IMR-90 (cell line): ENCODE measurements at regions not wholly inside any gene's neighbourhood (a gene's known extent, or its start where the extent isn't known, plus 50 kb on each side); places are given as distances from the start of the nearest gene placed in this dataset.

Experiments used
- BHLHE40 ChIP-seq: fragments of 150-350 bp; IDR thresholded peaks from 2 replicates; pipeline ENCODE4 v1.6.1; 2016; ENCODE audit warnings: mild to moderate bottlenecking, low read depth, low read length
- CEBPB ChIP-seq: IDR thresholded peaks from 2 replicates; pipeline ENCODE4 v1.6.1; 2012; ENCODE audit warnings: low read depth, low read length, improper control_type of control experiment
- FOS ChIP-seq: fragments of 150-350 bp; IDR thresholded peaks from 2 replicates; pipeline ENCODE4 v1.6.1; 2016; ENCODE audit warnings: low read depth, low read length
- MXI1 ChIP-seq: IDR thresholded peaks from 2 replicates; pipeline ENCODE4 v1.6.1; 2012; ENCODE audit warnings: low read depth, mild to moderate bottlenecking, low read length, moderate library complexity, borderline replicate concordance
- NFE2L2 ChIP-seq: fragments of 150-350 bp; IDR thresholded peaks from 2 replicates; pipeline ENCODE4 v1.6.1; 2016; ENCODE audit warnings: low read depth, mild to moderate bottlenecking, low read length
- POLR2A ChIP-seq: IDR thresholded peaks from 2 replicates; pipeline ENCODE4 v1.6.1; 2012; ENCODE audit warnings: mild to moderate bottlenecking, low read depth, low read length
- RAD21 ChIP-seq: IDR thresholded peaks from 2 replicates; pipeline ENCODE4 v1.6.1; 2012; ENCODE audit warnings: low read length, improper control_type of control experiment
- RFX5 ChIP-seq: IDR thresholded peaks from 2 replicates; pipeline ENCODE4 v1.8.0; 2012; ENCODE audit warnings: low read depth, mild to moderate bottlenecking, low read length, moderate library complexity
- TF ChIP-seq, protein P1 (sequence below): conservative IDR thresholded peaks from 2 replicates; pipeline ENCODE4 v1.5.1; 2012; ENCODE audit warnings: mild to moderate bottlenecking, low read depth, low read length, improper control_type of control experiment
- TF ChIP-seq, protein P2 (sequence below): fragments of 150-350 bp; IDR thresholded peaks from 2 replicates; pipeline ENCODE4 v1.6.1; 2017; ENCODE audit warnings: mild to moderate bottlenecking, antibody characterized with exemption, low read length, low read depth
- TF ChIP-seq, protein P3 (sequence below): fragments of 150-350 bp; IDR thresholded peaks from 2 replicates; pipeline ENCODE4 v1.6.1; 2016; ENCODE audit warnings: low read depth, mild to moderate bottlenecking, low read length, moderate library complexity, borderline replicate concordance

DNA sequence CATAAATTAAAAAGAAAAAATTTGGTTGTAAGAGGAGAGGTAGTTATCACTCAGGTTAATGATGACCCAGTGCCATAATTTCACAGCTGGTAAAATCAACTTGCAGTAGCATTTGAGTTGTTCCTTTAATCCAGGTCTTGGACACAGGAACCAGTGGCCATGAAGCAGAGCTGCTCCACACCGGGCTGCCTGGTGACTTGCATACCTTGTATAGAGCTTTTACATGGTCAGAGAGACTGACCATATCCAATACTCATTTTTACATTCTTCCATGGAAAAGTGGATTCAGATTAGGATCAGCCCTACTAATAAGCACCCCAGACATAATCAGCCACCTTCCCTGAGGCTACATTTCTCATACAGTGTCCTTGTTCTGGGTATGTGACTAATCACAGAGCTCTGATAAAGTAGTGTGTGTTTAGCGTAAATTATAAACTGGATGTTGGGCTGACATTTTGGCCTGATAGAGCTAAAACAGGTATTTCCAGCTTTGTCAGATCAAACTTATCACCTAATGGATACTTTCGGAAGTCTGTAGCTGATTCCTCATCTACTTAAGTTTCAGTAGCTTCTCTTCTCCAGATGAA lies 77.0 kb upstream of the ZSWIM6 start:
- TF ChIP-seq, protein P1, sequence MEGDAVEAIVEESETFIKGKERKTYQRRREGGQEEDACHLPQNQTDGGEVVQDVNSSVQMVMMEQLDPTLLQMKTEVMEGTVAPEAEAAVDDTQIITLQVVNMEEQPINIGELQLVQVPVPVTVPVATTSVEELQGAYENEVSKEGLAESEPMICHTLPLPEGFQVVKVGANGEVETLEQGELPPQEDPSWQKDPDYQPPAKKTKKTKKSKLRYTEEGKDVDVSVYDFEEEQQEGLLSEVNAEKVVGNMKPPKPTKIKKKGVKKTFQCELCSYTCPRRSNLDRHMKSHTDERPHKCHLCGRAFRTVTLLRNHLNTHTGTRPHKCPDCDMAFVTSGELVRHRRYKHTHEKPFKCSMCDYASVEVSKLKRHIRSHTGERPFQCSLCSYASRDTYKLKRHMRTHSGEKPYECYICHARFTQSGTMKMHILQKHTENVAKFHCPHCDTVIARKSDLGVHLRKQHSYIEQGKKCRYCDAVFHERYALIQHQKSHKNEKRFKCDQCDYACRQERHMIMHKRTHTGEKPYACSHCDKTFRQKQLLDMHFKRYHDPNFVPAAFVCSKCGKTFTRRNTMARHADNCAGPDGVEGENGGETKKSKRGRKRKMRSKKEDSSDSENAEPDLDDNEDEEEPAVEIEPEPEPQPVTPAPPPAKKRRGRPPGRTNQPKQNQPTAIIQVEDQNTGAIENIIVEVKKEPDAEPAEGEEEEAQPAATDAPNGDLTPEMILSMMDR, result no peak
- TF ChIP-seq POLR2A (no peak), RAD21 (no peak), RFX5 (no peak), NFE2L2 (no peak), MXI1 (no peak), FOS (no peak), BHLHE40 (no peak), CEBPB (no peak)
- TF ChIP-seq, protein P2, sequence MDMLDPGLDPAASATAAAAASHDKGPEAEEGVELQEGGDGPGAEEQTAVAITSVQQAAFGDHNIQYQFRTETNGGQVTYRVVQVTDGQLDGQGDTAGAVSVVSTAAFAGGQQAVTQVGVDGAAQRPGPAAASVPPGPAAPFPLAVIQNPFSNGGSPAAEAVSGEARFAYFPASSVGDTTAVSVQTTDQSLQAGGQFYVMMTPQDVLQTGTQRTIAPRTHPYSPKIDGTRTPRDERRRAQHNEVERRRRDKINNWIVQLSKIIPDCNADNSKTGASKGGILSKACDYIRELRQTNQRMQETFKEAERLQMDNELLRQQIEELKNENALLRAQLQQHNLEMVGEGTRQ, result no peak
- TF ChIP-seq, protein P3, sequence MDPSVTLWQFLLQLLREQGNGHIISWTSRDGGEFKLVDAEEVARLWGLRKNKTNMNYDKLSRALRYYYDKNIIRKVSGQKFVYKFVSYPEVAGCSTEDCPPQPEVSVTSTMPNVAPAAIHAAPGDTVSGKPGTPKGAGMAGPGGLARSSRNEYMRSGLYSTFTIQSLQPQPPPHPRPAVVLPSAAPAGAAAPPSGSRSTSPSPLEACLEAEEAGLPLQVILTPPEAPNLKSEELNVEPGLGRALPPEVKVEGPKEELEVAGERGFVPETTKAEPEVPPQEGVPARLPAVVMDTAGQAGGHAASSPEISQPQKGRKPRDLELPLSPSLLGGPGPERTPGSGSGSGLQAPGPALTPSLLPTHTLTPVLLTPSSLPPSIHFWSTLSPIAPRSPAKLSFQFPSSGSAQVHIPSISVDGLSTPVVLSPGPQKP, result no peak
